GF-D8 (cell line): ENCODE measurements at regions not wholly inside any gene's neighbourhood (a gene's known extent, or its start where the extent isn't known, plus 50 kb on each side); places are given as distances from the start of the nearest gene placed in this dataset.

Experiments used
- DNase-seq: peaks from one replicate; lab custom pipeline; 2025; lab: John Stamatoyannopoulos, UW

DNA sequence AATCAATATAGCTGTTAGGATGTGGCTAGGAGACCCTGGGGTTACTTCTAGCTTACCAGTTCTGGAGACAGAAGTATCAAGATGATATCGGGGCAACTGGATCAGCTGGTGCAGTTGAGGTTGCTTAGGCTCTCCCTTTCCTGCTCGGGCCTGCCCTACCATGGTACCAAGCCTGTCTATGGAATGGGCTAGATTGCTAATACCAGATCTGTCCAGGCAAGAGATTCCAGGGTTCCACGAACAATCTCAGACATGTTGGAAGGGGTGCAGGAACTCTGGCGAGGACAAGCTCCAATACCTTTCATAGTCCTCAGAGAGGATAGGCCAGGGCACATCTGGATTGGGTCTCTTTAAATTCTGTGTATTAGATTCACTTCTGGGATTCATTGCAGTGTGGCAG lies 53.8 kb downstream of the ADM start:
- DNase-seq, result no peak

DNA sequence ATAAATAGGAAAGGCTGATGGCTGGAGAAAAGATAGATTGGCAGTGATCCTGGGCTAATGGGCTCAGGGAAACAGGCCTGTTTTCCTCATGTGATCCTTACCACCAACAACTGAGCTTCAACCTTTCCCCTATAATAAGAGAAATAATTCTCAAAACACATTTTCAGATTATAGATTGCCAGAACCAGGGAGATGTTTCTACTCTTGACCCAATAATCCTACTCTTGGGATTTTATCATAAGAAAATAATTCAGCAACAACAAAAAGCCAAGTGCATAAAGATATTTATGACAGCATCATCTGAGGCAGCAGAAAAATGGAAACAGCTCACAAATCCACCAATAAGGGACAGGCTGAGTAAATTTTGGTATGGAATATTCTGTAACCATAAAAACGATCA lies 54.3 kb downstream of the ADM start:
- DNase-seq, result no peak

GRCh38 chr11:10360835-10361234 lies 56.0 kb downstream of the ADM start:
- DNase-seq, result no peak

- DNase-seq, result no peak
These were observed 60.2 kb downstream of the ADM start for GRCh38 chr11:10365045-10365444.

DNA sequence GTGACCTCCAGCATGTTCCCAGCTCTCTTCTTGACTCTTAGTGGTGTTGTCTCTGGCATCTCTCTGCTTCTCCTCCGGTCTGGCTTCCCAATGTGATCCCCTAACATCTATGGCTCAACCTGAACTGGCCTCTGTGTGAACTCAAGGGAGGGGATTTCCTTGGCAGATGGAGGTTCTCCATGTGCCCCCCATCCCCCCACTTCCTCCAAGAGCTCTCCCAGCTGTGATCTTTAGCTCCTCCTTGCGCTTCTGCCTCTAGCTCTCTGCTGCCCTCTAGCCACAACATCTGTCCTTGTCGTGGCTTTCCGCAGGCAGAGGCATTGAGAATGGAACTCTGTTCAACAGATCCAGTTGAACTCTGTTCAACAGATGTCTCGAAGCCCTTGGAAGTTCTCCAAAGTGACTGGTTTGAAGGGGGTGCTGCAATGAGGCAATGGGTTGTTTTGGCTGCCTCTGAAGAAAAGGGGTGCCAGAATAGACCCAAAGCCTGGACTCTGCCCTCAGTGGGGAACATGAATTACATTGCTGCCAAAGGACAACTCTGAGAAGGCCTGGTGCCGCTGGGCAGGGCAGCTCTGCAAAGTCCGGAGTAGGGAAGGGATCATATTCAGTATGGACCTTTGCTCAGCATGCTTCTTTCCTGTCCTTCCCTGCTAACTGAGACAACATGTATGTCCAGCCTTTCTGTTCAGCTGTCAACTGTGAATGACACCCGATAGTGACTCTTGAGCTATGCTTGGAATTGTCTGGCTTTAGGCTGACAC lies 61.9 kb downstream of the ADM start:
- peak; percentile 2 for DNase-seq

- DNase-seq, result no peak
These were observed 67.2 kb downstream of the ADM start for GRCh38 chr11:10371926-10372641.

DNA sequence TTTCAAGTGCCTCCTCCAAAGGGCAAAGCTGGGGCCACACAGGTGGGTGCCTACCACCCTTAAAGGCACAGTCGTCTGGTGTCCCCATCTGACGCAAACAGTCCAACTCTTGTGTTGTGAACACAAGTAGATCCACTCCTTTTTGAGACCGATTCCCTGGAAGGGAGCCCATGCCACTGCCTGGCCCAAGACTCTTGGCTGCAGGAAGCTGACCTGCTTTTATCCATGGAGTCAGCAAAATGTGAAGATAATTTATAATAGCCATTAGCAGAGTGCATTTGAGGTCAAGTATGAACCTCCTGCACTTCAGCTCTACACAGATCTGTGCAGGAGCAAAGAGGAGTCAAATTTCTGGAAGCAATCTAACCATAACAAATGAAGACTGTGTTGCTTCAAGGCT lies 68.5 kb downstream of the ADM start:
- no peak for DNase-seq

DNA sequence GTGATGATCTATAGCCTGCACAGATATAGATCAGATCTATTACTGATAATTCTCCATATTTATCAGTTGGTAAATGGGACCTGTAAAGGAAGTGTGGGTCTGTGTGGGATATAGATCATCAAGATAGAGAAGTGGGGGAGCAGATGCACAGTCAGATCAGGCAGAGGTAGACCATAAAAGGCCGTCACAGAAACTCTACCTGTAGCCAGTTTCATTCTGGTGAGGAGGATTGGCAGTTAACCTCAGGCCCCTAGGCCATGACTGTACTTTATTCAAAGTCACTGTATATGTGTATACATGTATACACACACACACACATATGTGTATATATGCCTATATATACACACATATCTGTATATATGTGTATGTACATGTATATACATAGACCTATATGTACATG lies 69.1 kb downstream of the ADM start:
- DNase-seq, result no peak

- no peak for DNase-seq
These were observed 69.5 kb downstream of the ADM start for GRCh38 chr11:10374386-10374785.

- no peak for DNase-seq
These were observed 70.6 kb downstream of the ADM start for GRCh38 chr11:10375280-10375971.

DNA sequence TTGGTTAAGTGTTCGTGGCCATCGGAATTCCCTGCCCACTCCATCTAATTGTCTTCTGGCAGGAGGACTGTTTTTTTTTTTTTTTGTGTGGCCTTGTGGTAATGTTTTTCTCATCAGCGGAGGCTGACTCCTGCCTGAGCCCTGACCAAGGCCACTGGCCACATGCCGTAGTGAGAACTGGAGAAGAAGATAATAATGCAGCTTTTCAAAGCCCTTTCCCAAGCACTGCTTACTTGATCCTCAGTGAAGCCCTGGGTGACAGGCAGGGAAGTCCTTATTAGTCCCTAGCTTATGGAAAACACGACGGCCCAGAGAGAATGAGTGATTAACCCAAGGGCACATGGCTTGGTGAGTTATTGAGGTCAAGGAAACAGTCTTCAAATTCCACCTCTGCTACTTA lies 71.2 kb downstream of the ADM start:
- DNase-seq, result no peak

DNA sequence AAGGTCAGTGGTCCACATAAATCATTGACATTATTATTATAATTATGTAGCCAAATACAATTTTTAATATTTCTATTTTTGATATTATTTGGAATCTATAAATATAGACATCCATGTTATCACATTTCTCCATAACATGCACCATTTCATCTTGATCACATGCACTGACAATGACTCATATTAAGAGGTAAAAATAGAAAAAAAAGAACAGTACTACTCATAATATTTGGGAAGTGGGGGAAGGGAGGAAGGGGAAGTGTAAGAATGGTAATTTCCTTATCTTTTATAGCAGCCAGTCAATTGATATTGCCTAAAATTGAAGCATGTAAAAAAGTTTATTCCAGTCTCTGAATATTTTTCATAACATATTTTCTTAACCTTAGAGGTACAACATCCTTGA lies 72.3 kb downstream of the ADM start:
- DNase-seq, result no peak

- no peak for DNase-seq
These were observed 73.5 kb downstream of the ADM start for GRCh38 chr11:10378362-10378761.

- no peak for DNase-seq
These were observed 74.1 kb downstream of the ADM start for GRCh38 chr11:10379022-10379421.

DNA sequence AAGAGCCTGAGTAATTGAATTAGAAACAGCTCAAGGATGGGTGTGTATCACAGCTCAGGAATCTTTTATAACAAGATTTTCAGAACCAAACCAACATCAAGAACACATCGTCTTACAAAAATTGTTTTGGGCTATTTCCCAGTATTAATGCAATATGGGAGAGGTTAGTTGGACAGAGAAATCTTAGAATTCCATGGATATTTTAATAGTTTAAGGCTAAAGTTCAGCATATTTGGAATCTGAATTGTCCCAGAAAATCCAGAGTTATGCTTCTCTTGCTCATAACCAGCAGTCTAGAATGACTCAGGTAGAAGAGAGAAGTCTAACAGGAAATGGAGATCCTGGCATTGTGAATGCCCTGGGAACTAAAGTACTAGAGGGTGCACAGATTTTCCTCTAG lies 74.6 kb downstream of the ADM start:
- no peak for DNase-seq

DNA sequence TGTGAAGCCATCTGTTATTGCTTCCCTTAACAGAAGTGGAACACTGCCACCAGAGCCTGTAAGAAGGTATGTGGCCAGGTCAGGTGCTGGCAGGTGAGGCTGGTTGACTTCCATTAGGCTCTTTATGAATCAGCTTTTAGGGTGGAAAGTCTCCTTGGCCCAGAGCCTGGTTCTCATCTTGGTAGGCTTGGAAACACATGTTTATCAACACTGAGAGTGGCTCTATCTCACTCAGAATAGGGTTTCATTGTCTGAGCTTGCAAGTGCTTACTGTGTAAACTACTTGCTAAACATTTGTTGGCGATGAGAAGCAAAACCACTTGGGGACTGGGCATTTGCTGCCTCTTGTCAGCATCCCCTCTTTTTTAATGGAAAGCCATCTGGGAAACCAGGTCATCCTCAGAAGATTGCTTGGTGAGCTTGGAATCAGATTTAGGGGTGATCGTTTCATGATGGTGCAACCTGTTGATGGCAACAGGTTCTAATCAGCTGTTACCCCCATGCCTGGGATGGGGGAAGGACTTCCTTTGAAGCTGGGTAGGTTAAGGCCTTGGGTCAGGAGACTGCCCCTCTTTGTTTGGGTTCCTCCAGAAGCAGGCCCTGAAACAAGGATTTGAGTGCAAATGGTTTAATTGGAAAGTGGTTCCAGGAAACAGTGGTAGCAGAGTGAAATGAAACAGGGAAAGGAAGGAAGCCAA lies 75.0 kb upstream of the AMPD3 start:
- no peak for DNase-seq

GRCh38 chr11:10380921-10381320 lies 74.1 kb upstream of the AMPD3 start:
- DNase-seq, result no peak

GRCh38 chr11:10381736-10382135 lies 73.3 kb upstream of the AMPD3 start:
- DNase-seq, result no peak

DNA sequence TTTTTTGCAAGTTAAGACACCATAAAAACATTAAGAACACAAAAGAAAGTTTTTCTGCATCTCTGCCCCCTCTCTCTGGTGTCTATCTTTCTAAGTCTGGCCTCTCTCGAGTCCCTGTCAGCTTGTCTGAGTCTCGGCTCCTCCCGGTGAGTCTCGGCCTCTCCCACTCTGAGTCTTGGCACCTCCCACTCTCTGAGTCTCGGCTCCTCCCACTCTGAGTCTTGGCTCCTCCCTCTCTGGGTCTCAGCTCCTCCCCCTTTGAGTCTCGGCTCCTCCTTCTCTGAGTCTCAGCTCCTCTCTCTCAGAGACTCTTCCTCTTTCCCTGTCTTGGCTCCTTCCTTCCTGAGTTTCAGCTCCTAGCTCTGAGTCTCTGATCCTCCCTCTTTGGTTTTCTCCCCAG lies 72.5 kb upstream of the AMPD3 start:
- DNase-seq, result no peak

DNA sequence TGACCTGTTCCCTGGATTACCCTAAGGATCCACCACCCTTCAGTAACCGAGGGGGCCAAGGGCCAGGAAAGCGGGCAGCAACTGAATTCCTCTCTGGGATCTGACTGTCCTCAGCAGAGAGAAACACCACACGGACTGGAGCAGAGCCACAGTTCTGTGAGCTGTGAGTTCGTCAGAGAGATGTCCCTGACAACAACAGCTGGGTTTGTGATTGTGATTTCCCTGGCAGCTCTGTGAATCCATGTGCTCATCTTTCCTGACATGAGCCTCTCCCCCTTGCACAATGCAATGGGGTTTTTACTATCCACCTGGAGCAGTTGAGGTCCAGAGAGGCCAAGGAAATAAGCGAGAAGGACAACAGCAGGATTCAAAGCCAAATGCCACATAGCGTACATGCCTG lies 69.4 kb upstream of the AMPD3 start:
- DNase-seq, result no peak

GRCh38 chr11:10386361-10386760 lies 68.7 kb upstream of the AMPD3 start:
- no peak for DNase-seq

- DNase-seq, result no peak
These were observed 68.2 kb upstream of the AMPD3 start for GRCh38 chr11:10386861-10387205.
